CD4-positive, alpha-beta T cell treated with Interleukin-10 for 1 hour (primary cell): ENCODE measurements at regions not wholly inside any gene's neighbourhood (a gene's known extent, or its start where the extent isn't known, plus 50 kb on each side); places are given as distances from the start of the nearest gene placed in this dataset.
"Not testable (repeated sequence)": the region's sequence is repeated elsewhere in the genome, so short reads cannot be mapped to it uniquely, and the experiment has no call there.

ENCODE experiments used
- DNase-seq: peaks from one replicate; pipeline ENCODE4 v3.0.0-alpha.2; 2020

- peak; percentile 21 for DNase-seq
These were observed 85.0 kb upstream of the AK4 start for GRCh38 chr1:65063025-65063424.

- DNase-seq, result no peak
These were observed 83.0 kb upstream of the AK4 start for GRCh38 chr1:65064981-65065380.

- DNase-seq, result no peak
These were observed 82.2 kb upstream of the AK4 start for GRCh38 chr1:65065524-65066418.

- no peak for DNase-seq
These were observed 81.6 kb upstream of the AK4 start for GRCh38 chr1:65066419-65066765.

- DNase-seq, result peak; percentile 88
These were observed 81.1 kb upstream of the AK4 start for GRCh38 chr1:65066766-65067490.

- peak; percentile 74 for DNase-seq
These were observed 80.4 kb upstream of the AK4 start for GRCh38 chr1:65067491-65068201.

GRCh38 chr1:65068202-65069010 lies 79.6 kb upstream of the AK4 start:
- peak; percentile 48 for DNase-seq

GRCh38 chr1:65069011-65069565 lies 78.9 kb upstream of the AK4 start:
- peak; percentile 44 for DNase-seq

- no peak for DNase-seq
These were observed 75.2 kb upstream of the AK4 start for GRCh38 chr1:65072845-65073244.

GRCh38 chr1:65075123-65075976 lies 72.7 kb upstream of the AK4 start:
- DNase-seq, result peak; percentile 84

GRCh38 chr1:65077369-65077768 lies 70.6 kb upstream of the AK4 start:
- DNase-seq, result no peak

- no peak for DNase-seq
These were observed 68.1 kb upstream of the AK4 start for GRCh38 chr1:65079941-65080340.

- no peak for DNase-seq
These were observed 65.5 kb upstream of the AK4 start for GRCh38 chr1:65082346-65083040.

GRCh38 chr1:65083263-65083896 lies 64.6 kb upstream of the AK4 start:
- DNase-seq, result no peak

GRCh38 chr1:65084066-65084465 lies 63.9 kb upstream of the AK4 start:
- DNase-seq, result no peak

- DNase-seq, result not testable (repeated sequence)
These were observed 60.5 kb upstream of the AK4 start for GRCh38 chr1:65087519-65087918.

- no peak for DNase-seq
These were observed 57.6 kb upstream of the AK4 start for GRCh38 chr1:65090406-65090805.

- no peak for DNase-seq
These were observed 55.3 kb upstream of the AK4 start for GRCh38 chr1:65092691-65093090.

- no peak for DNase-seq
These were observed 50.9 kb upstream of the AK4 start for GRCh38 chr1:65097076-65097475.
